ENCODE measurements at regions not wholly inside any gene's neighbourhood (a gene's known extent, or its start where the extent isn't known, plus 50 kb on each side); places are given as distances from the start of the nearest gene placed in this dataset.
"Not testable (repeated sequence)": the region's sequence is repeated elsewhere in the genome, so short reads cannot be mapped to it uniquely, and the experiment has no call there.

DNA sequence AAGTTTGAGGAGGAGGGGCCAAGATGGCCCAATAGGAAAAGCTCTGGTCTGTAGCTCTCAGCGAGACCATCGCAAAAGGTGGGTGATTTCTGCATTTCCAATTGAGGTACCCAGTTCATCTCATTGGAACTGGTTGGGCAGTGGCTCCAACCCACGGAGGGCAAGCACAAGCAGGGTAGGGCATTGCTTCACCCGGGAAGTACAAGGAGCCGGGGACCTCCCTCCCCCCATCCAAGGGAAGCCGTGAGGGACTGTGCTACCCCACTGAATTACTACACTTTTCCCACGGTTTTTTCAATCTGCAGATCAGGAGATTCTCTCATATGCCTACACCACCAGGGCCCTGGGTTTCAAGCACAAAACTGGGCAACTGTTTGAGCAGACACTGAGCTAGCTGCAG, 58.0 kb upstream of the EFCAB3 start:
- Histone ChIP-seq H3K4me3 (ENCODE audit: low read depth, low read length) (no peak overlapping the region), H3K4me1 (ENCODE audit: insufficient read depth) (no peaks in the 10 kb centered on the region), H3K27ac (ENCODE audit: low read depth) (no peak overlapping the region), H3K36me3 (ENCODE audit: insufficient read depth) (no peaks in the 10 kb centered on the region)
- 87% methylated on average over 7 of the region's 7 CpGs for WGBS
- DNase-seq (ENCODE audit: extremely low spot score): no peak

GRCh38 chr17:62321451-62321850, 58.9 kb upstream of the EFCAB3 start:
- no peak for DNase-seq (ENCODE audit: extremely low spot score)
- Histone ChIP-seq H3K4me3 (ENCODE audit: low read depth, low read length) (no peak overlapping the region), H3K27ac (ENCODE audit: low read depth) (no peak overlapping the region), H3K36me3 (ENCODE audit: insufficient read depth) (no peaks in the 10 kb centered on the region), H3K4me1 (ENCODE audit: insufficient read depth) (no peaks in the 10 kb centered on the region)
- WGBS: 30% methylated on average over 1 of the region's 1 CpG

- WGBS: 79% methylated on average over 1 of the region's 1 CpG
- no peaks in the 10 kb centered on the region for H3K4me1 ChIP-seq (ENCODE audit: insufficient read depth)
- no peaks in the 10 kb centered on the region for H3K36me3 ChIP-seq (ENCODE audit: insufficient read depth)
- DNase-seq (ENCODE audit: extremely low spot score): no peak
- no peak overlapping the region for H3K27ac ChIP-seq (ENCODE audit: low read depth)
- no peak overlapping the region for H3K4me3 ChIP-seq (ENCODE audit: low read depth, low read length)
Observed at GRCh38 chr17:62319846-62320245, 60.5 kb upstream of the EFCAB3 start.

- DNase-seq (ENCODE audit: extremely low spot score): no peak
- Histone ChIP-seq H3K36me3 (ENCODE audit: insufficient read depth) (no peaks in the 10 kb centered on the region), H3K27ac (ENCODE audit: low read depth) (no peak overlapping the region), H3K4me3 (ENCODE audit: low read depth, low read length) (no peak overlapping the region), H3K4me1 (ENCODE audit: insufficient read depth) (no peaks in the 10 kb centered on the region)
Observed at GRCh38 chr17:62309396-62309795, 71.0 kb upstream of the EFCAB3 start.

GRCh38 chr17:62307196-62307595, 73.2 kb upstream of the EFCAB3 start:
- 14% methylated on average over 2 of the region's 2 CpGs for WGBS
- DNase-seq (ENCODE audit: extremely low spot score): no peak
- Histone ChIP-seq H3K36me3 (ENCODE audit: insufficient read depth) (no peaks in the 10 kb centered on the region), H3K27ac (ENCODE audit: low read depth) (no peak overlapping the region), H3K4me1 (ENCODE audit: insufficient read depth) (no peaks in the 10 kb centered on the region), H3K4me3 (ENCODE audit: low read depth, low read length) (no peak overlapping the region)

DNA sequence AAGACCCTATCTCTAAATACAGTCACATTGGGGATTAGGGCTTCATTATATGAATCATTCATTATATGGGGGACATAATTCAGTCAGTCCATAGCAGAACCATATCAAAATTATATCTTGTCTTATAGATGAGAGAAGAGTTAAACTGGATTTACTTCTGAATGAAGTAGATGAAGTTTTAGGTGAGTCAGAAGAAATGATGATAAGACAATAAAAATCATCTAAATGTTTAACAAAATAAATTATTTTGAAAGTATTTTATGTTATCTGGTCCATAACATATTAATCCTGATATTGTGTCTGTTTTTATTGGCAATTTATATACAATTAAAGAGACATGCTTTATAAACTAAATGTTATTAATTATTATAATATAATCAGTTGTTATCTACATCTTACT, 76.9 kb upstream of the EFCAB3 start:
- Histone ChIP-seq H3K36me3 (ENCODE audit: insufficient read depth) (no peaks in the 10 kb centered on the region), H3K4me1 (ENCODE audit: insufficient read depth) (no peaks in the 10 kb centered on the region), H3K27ac (ENCODE audit: low read depth) (no peak overlapping the region), H3K4me3 (ENCODE audit: low read depth, low read length) (no peak overlapping the region)
- no peak for DNase-seq (ENCODE audit: extremely low spot score)

GRCh38 chr17:62300697-62301096, 79.7 kb upstream of the EFCAB3 start:
- Histone ChIP-seq H3K27ac (ENCODE audit: low read depth) (no peak overlapping the region), H3K4me3 (ENCODE audit: low read depth, low read length) (no peak overlapping the region), H3K36me3 (ENCODE audit: insufficient read depth) (no peaks in the 10 kb centered on the region), H3K4me1 (ENCODE audit: insufficient read depth) (no peaks in the 10 kb centered on the region)
- no peak for DNase-seq (ENCODE audit: extremely low spot score)
- 87% methylated on average over 4 of the region's 4 CpGs for WGBS

DNA sequence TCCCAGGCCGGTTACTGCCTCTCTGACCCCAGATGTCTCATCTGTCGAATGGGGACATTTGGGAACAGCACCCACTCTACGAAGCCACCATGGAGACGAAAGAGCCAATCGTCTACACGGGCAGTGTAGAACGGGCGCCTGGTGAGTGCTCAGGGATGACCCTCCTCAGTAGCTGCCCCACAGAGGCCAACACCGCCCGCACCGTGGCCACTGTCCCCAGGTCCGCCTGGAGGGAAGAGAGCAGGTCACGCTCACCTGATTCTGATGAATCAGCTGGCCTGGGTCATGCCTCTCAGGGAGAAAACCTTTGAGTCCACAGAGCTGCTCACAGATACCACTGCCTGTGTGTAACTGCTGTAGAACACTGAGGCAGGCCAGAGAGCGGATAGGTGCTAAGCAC, 105.1 kb upstream of the EFCAB3 start:
- not testable (repeated sequence) for H3K27ac ChIP-seq (ENCODE audit: low read depth); H3K4me1 ChIP-seq (ENCODE audit: insufficient read depth); DNase-seq (ENCODE audit: extremely low spot score); H3K36me3 ChIP-seq (ENCODE audit: insufficient read depth); H3K4me3 ChIP-seq (ENCODE audit: low read depth, low read length)
- 94% methylated on average over 14 of the region's 14 CpGs for WGBS

- H3K4me1 ChIP-seq (ENCODE audit: insufficient read depth); DNase-seq (ENCODE audit: extremely low spot score); H3K27ac ChIP-seq (ENCODE audit: low read depth); H3K36me3 ChIP-seq (ENCODE audit: insufficient read depth); H3K4me3 ChIP-seq (ENCODE audit: low read depth, low read length): not testable (repeated sequence)
- WGBS: 95% methylated on average over 7 of the region's 12 CpGs
Observed at GRCh38 chr17:62268361-62268760, 112.0 kb upstream of the EFCAB3 start.

- H3K36me3 ChIP-seq (ENCODE audit: insufficient read depth); DNase-seq (ENCODE audit: extremely low spot score); H3K4me3 ChIP-seq (ENCODE audit: low read depth, low read length); H3K27ac ChIP-seq (ENCODE audit: low read depth); H3K4me1 ChIP-seq (ENCODE audit: insufficient read depth): not testable (repeated sequence)
- WGBS: no CpG with 5 or more reads among the region's 15 CpGs
Observed at GRCh38 chr17:62264974-62265373, 115.4 kb upstream of the EFCAB3 start.

DNA sequence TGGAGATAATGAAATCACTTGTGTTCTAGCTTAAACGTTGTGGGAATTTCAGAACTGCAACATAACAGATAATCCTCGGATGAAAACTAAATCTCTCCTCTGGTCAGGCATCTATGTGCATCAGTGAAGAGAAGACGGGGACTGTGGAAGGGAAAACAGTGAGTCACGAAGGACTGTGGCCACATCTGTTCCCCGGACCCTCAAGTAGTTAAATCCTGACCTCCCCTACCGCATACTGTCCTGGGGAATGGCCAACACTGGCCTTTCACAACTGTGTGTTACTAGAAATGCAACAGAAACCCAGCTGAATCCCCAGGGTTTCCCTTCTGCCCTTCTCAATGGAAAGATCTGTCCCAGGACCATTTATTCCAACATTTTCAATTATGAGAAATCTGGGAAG, 124.6 kb upstream of the EFCAB3 start:
- H3K36me3 ChIP-seq (ENCODE audit: insufficient read depth); H3K27ac ChIP-seq (ENCODE audit: low read depth); H3K4me1 ChIP-seq (ENCODE audit: insufficient read depth); H3K4me3 ChIP-seq (ENCODE audit: low read depth, low read length); DNase-seq (ENCODE audit: extremely low spot score): not testable (repeated sequence)
- WGBS: 31% methylated on average over 6 of the region's 6 CpGs

- WGBS: 12% methylated on average over 7 of the region's 7 CpGs
- not testable (repeated sequence) for H3K36me3 ChIP-seq (ENCODE audit: insufficient read depth); DNase-seq (ENCODE audit: extremely low spot score); H3K27ac ChIP-seq (ENCODE audit: low read depth); H3K4me3 ChIP-seq (ENCODE audit: low read depth, low read length); H3K4me1 ChIP-seq (ENCODE audit: insufficient read depth)
Observed at GRCh38 chr17:62242076-62242475, 138.3 kb upstream of the EFCAB3 start.

DNA sequence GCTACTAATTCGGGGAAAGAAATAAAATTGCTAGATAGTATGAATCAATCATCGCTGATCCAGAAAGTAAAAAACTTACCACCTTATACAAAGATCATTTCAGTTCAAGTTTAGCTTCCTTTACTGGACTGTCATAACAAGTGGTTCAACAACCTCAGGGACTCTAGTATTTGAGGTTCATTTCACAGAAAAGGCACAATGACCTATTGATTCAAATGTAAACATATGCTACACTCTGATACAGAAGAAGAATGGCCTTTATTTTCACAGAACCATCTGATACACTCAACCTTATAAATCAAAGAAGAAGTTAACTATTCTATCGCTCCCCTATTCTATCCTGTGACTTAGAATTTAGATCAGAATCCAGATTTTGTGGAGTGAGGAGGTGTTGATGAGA, 140.8 kb upstream of the EFCAB3 start:
- H3K4me3 ChIP-seq (ENCODE audit: low read depth, low read length); H3K4me1 ChIP-seq (ENCODE audit: insufficient read depth); H3K27ac ChIP-seq (ENCODE audit: low read depth); DNase-seq (ENCODE audit: extremely low spot score); H3K36me3 ChIP-seq (ENCODE audit: insufficient read depth): not testable (repeated sequence)
- 72% methylated on average over 3 of the region's 3 CpGs for WGBS

DNA sequence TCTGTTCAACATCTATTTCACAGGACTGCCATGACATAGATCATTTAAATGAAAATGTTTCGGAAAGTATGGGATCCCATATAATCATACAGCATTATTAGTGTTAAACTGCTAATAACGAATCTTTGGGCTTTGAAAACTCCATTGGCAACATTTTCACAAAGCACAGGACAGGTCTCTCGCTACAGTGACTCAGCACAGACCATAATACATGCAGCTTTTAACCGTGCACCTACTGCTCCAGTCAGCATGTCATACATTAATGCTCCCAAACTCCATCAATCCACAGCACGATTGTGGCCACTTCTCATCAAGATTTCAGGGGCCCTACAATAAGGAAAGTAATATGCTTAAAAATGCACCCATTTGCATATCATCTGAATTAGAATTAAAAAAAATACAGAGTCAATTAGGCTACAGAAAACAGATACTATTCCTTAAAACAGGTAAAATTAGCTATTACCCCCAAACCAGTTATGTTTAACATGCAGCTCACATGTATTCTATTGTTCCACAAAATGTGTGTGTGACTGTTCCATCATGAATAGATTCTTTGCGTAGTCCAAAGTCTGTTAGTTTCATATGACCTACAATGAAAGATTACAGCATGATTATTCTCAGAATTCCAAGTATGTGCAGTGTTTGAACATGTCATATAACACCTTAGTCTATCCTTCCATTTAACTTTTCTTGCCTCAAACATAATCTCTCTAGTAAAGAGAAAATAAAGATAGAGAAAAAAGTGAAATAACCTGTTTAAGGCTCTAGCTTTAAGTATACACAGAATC, 141.6 kb upstream of the EFCAB3 start:
- not testable (repeated sequence) for H3K36me3 ChIP-seq (ENCODE audit: insufficient read depth); H3K4me1 ChIP-seq (ENCODE audit: insufficient read depth); H3K27ac ChIP-seq (ENCODE audit: low read depth); DNase-seq (ENCODE audit: extremely low spot score); H3K4me3 ChIP-seq (ENCODE audit: low read depth, low read length)
- WGBS: 63% methylated on average over 6 of the region's 6 CpGs

Data from urinary bladder (tissue), 3 donors.